ENCODE measurements at regions not wholly inside any gene's neighbourhood (a gene's known extent, or its start where the extent isn't known, plus 50 kb on each side); places are given as distances from the start of the nearest gene placed in this dataset.
A peak's percentile ranks its signal among the peaks of the same experiment; 100 is the strongest.

GRCh38 chr4:163895378-163896005 is 401.0 kb downstream of the TMA16 start:
- Mint-ChIP-seq H3K9me3 (peaks cover 8% of the 10 kb centered on the region), H3K27me3 (no peaks in the 10 kb centered on the region), H3K36me3 (no peaks in the 10 kb centered on the region), H3K4me3 (peak overlapping the region; percentile 20), H3K4me1 (peaks cover 25% of the 10 kb centered on the region), H3K27ac (no peak overlapping the region)

- H3K36me3 Mint-ChIP-seq, result no peaks in the 10 kb centered on the region
- peaks cover 11% of the 10 kb centered on the region for H3K4me1 Mint-ChIP-seq
- H3K27me3 Mint-ChIP-seq, result no peaks in the 10 kb centered on the region
- H3K4me3 Mint-ChIP-seq, result no peak overlapping the region
- H3K9me3 Mint-ChIP-seq, result peaks cover 8% of the 10 kb centered on the region
- no peak overlapping the region for H3K27ac Mint-ChIP-seq
Observed at GRCh38 chr4:163901319-163901718, 406.8 kb downstream of the TMA16 start.

- H3K9me3 Mint-ChIP-seq, result peaks cover under 1% of the 10 kb centered on the region
- H3K4me3 Mint-ChIP-seq, result no peak overlapping the region
- no peaks in the 10 kb centered on the region for H3K27me3 Mint-ChIP-seq
- H3K36me3 Mint-ChIP-seq, result no peaks in the 10 kb centered on the region
- peaks cover under 1% of the 10 kb centered on the region for H3K4me1 Mint-ChIP-seq
- no peak overlapping the region for H3K27ac Mint-ChIP-seq
Observed at GRCh38 chr4:163902417-163902816, 407.9 kb downstream of the TMA16 start.

- H3K9me3 Mint-ChIP-seq, result no peaks in the 10 kb centered on the region
- no peak overlapping the region for H3K4me3 Mint-ChIP-seq
- H3K36me3 Mint-ChIP-seq, result no peaks in the 10 kb centered on the region
- H3K27me3 Mint-ChIP-seq, result no peaks in the 10 kb centered on the region
- no peaks in the 10 kb centered on the region for H3K4me1 Mint-ChIP-seq
- H3K27ac Mint-ChIP-seq, result no peak overlapping the region
Observed at GRCh38 chr4:163911891-163912290, 417.4 kb downstream of the TMA16 start.

- Mint-ChIP-seq H3K4me3 (no peak overlapping the region), H3K27me3 (no peaks in the 10 kb centered on the region), H3K36me3 (no peaks in the 10 kb centered on the region), H3K4me1 (no peaks in the 10 kb centered on the region), H3K9me3 (no peaks in the 10 kb centered on the region), H3K27ac (no peak overlapping the region)
Observed at GRCh38 chr4:163913571-163913970, 419.1 kb downstream of the TMA16 start.

DNA sequence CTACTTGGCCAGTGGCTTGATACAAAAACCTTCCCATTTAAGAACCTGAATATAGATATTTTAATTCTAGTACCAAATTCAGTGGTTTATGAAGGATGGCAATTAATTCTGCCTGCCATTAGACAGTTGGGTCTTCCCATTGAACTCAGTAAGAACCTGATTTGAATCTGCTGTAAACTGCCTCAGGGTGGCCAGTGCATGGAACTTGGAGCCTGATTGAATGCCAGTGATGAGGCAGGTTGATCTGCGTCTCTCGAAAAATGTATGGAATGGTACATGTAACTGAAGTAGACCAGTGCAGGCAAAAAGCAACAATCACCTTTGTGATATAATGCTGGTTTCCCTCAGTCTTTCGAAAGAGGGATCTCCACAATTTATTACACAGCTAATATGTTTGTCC is 421.4 kb downstream of the TMA16 start:
- Mint-ChIP-seq H3K27ac (no peak overlapping the region), H3K4me1 (no peaks in the 10 kb centered on the region), H3K4me3 (no peak overlapping the region), H3K27me3 (no peaks in the 10 kb centered on the region), H3K36me3 (no peaks in the 10 kb centered on the region), H3K9me3 (no peaks in the 10 kb centered on the region)

GRCh38 chr4:163920426-163920825 is 425.9 kb downstream of the TMA16 start:
- Mint-ChIP-seq H3K36me3 (no peaks in the 10 kb centered on the region), H3K27me3 (no peaks in the 10 kb centered on the region), H3K4me3 (no peak overlapping the region), H3K9me3 (no peaks in the 10 kb centered on the region), H3K4me1 (no peaks in the 10 kb centered on the region), H3K27ac (no peak overlapping the region)

GRCh38 chr4:163922302-163922701 is 427.8 kb downstream of the TMA16 start:
- Mint-ChIP-seq H3K36me3 (no peaks in the 10 kb centered on the region), H3K27ac (no peak overlapping the region), H3K4me1 (no peaks in the 10 kb centered on the region), H3K9me3 (no peaks in the 10 kb centered on the region), H3K4me3 (no peak overlapping the region), H3K27me3 (no peaks in the 10 kb centered on the region)

DNA sequence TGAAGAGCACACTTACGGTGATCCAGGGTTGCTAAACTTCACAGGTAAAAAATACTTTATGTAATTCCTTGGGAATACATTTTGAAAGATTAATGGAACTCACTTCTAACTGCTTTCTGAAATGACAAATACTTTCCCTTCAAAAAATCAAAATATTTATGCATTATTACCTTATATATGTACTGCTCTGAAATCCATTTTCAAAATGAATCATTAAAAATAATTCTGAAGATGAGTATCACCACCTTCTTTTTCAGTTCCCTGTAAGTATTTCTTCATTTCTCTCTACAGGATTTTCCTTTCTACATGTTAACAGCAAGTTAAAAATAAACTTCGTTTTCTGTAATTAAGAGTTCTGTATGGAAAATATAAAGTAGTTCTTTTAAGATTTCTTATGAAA is 428.6 kb downstream of the TMA16 start:
- no peak overlapping the region for H3K27ac Mint-ChIP-seq
- no peak overlapping the region for H3K4me3 Mint-ChIP-seq
- no peaks in the 10 kb centered on the region for H3K9me3 Mint-ChIP-seq
- no peaks in the 10 kb centered on the region for H3K4me1 Mint-ChIP-seq
- H3K27me3 Mint-ChIP-seq, result no peaks in the 10 kb centered on the region
- no peaks in the 10 kb centered on the region for H3K36me3 Mint-ChIP-seq

DNA sequence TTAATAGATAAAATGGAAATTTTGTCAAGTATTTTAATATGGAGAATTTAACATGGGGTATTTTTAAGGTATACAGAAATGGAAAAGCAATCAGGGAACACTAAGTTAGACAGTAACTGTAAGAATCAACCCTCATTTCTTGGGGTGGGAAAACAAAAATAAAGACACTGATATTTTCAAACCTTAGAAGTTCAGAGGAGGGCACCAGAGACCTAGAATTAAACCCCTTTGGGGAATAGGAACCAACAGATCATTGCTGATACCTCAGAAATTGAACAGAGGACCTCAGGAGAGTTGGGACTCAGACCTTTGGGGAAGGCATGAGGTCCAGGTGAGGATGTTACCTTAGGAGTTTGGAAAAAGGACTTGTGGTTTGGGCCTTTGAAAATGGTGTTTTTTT is 435.6 kb downstream of the TMA16 start:
- Mint-ChIP-seq H3K4me1 (no peaks in the 10 kb centered on the region), H3K4me3 (no peak overlapping the region), H3K27me3 (no peaks in the 10 kb centered on the region), H3K36me3 (no peaks in the 10 kb centered on the region), H3K27ac (no peak overlapping the region), H3K9me3 (peaks cover 4% of the 10 kb centered on the region)

DNA sequence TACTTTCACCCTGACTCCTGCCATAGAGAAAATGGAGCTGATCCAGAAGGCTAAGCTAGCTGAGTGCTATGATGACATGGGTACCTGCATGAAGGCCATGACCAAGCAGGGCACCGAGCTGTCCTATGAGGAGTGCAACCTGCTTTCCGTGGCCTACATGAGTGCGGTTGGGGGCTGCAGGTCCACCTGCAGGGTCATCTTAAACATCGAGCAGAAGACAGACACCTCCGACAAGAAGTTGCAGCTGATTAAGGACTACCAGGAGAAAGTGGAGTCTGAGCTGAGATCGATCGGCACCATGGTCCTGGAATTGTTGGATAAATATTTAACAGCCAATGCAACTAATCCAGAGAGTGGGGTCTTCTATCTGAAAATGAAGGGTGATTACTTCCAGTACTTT is 438.0 kb downstream of the TMA16 start:
- H3K4me3 Mint-ChIP-seq, result no peak overlapping the region
- no peaks in the 10 kb centered on the region for H3K4me1 Mint-ChIP-seq
- H3K9me3 Mint-ChIP-seq, result peaks cover 4% of the 10 kb centered on the region
- no peaks in the 10 kb centered on the region for H3K36me3 Mint-ChIP-seq
- no peak overlapping the region for H3K27ac Mint-ChIP-seq
- H3K27me3 Mint-ChIP-seq, result no peaks in the 10 kb centered on the region

DNA sequence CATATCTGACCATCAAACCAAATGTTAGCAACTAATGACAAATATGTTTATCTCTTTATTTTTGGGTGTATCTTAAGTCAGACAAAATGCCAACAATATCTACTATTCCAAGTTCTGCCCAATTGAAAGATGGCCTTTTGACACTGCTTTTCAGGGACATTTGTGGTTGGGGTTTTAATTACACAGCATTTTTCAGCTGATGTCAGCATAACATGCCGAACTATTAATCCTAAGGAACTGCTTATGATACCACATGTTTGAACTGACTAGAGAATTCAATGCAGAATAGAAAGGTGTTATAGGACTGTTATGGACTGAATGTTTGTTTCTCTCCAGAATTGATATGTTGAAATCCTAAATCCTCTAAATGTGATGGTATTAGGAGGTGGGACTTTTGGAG is 445.1 kb downstream of the TMA16 start:
- H3K9me3 Mint-ChIP-seq, result peaks cover 14% of the 10 kb centered on the region
- no peak overlapping the region for H3K27ac Mint-ChIP-seq
- H3K4me3 Mint-ChIP-seq, result no peak overlapping the region
- H3K4me1 Mint-ChIP-seq, result no peaks in the 10 kb centered on the region
- peaks cover 4% of the 10 kb centered on the region for H3K36me3 Mint-ChIP-seq
- H3K27me3 Mint-ChIP-seq, result no peaks in the 10 kb centered on the region

- Mint-ChIP-seq H3K27me3 (no peaks in the 10 kb centered on the region), H3K36me3 (peaks cover 4% of the 10 kb centered on the region), H3K27ac (no peak overlapping the region), H3K4me3 (no peak overlapping the region), H3K4me1 (no peaks in the 10 kb centered on the region), H3K9me3 (peaks cover 11% of the 10 kb centered on the region)
Observed at GRCh38 chr4:163941221-163941905, 446.9 kb downstream of the TMA16 start.

- Mint-ChIP-seq H3K4me1 (no peaks in the 10 kb centered on the region), H3K36me3 (no peaks in the 10 kb centered on the region), H3K27me3 (peaks cover 1% of the 10 kb centered on the region), H3K9me3 (no peaks in the 10 kb centered on the region), H3K4me3 (no peak overlapping the region), H3K27ac (no peak overlapping the region)
Observed at GRCh38 chr4:163948920-163949455, 454.5 kb downstream of the TMA16 start.

DNA sequence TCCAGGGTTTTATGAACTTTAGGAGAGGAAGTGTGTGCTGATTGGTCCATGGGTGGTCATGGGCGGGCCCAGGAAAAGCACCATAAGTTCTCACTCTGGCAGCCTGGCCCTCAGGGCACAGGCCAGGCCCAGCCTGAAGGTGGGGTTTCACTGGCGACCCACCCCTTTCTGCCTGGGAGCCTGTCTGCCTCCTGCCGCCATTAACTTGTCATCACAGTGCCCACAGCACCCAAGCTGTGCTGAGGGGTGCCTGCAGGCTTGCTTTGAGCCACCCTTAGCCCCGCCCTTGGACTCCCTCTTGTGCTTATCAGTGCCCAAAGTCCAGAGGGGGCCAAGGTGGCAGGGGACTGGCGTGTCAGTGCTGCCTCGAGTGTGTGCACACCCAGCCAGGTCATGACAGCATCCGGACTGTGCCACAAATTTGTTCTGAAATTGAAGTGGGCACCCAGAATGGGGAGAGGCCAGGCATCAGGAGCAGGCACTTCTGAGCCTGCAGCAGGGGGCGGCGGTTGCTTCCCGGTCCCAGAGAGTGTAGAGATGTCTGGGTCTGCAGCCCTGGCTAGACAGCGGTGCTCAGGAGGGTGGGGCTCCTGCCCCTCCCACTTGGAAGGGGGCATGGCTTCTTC is 455.6 kb downstream of the TMA16 start:
- Mint-ChIP-seq H3K36me3 (no peaks in the 10 kb centered on the region), H3K9me3 (no peaks in the 10 kb centered on the region), H3K27ac (no peak overlapping the region), H3K27me3 (peaks cover 1% of the 10 kb centered on the region), H3K4me3 (no peak overlapping the region), H3K4me1 (no peaks in the 10 kb centered on the region)

GRCh38 chr4:163955288-163955687 is 460.8 kb downstream of the TMA16 start:
- no peak overlapping the region for H3K4me3 Mint-ChIP-seq
- H3K9me3 Mint-ChIP-seq, result no peaks in the 10 kb centered on the region
- no peak overlapping the region for H3K27ac Mint-ChIP-seq
- no peaks in the 10 kb centered on the region for H3K4me1 Mint-ChIP-seq
- H3K27me3 Mint-ChIP-seq, result no peaks in the 10 kb centered on the region
- H3K36me3 Mint-ChIP-seq, result no peaks in the 10 kb centered on the region

Measured in activated naive CD4-positive, alpha-beta T cell treated with anti-CD3 and anti-CD28 coated beads, Interleukin-2, amount 50 U/mL, for 24 hours (primary cell).